Activated CD4-positive, alpha-beta T cell treated with anti-CD3 and anti-CD28 coated beads, Interleukin-2, amount 10 ng/mL, durations not matched to agents 24 days and 14 days (primary cell): ENCODE measurements at regions not wholly inside any gene's neighbourhood (a gene's known extent, or its start where the extent isn't known, plus 50 kb on each side); places are given as distances from the start of the nearest gene placed in this dataset.

Experiments used
- DNase-seq: peaks from one replicate; pipeline ENCODE4 v3.0.0; 2022
- H3K27ac Mint-ChIP-seq: one replicate; pipeline ENCODE4 v1.8.0; 2022; ENCODE audit warnings: mild to moderate bottlenecking, mixed read lengths
- H3K27me3 Mint-ChIP-seq: one replicate; pipeline ENCODE4 v1.8.0; 2022; ENCODE audit warnings: mixed read lengths
- H3K36me3 Mint-ChIP-seq: one replicate; pipeline ENCODE4 v1.8.0; 2022; ENCODE audit warnings: low read depth, mild to moderate bottlenecking, mixed read lengths
- H3K4me1 Mint-ChIP-seq: one replicate; pipeline ENCODE4 v1.8.0; 2021; ENCODE audit warnings: mixed read lengths
- H3K4me3 Mint-ChIP-seq: one replicate; pipeline ENCODE4 v1.8.0; 2022; ENCODE audit warnings: mild to moderate bottlenecking, moderate library complexity, mixed read lengths
- H3K9me3 Mint-ChIP-seq: one replicate; pipeline ENCODE4 v1.8.0; 2021; ENCODE audit warnings: mixed read lengths
- intact Hi-C: fragments of 100-400 bp; cut with micrococcal nuclease; formaldehyde crosslinking; loops from one replicate; pipeline ENCODE4 v1.15.1; 2023

- H3K36me3 Mint-ChIP-seq = peaks cover 14% of the 10 kb centered on the region
- DNase-seq = peak; percentile 80
- H3K27ac Mint-ChIP-seq = peak overlapping the region; percentile 92
- peaks cover 43% of the 10 kb centered on the region for H3K4me1 Mint-ChIP-seq
- intact Hi-C loops = loop anchor here (1.0 to 5.0 kb wide), 2 partner anchors 9 to 270 kb away; no protein-coding TSS in a partner anchor
- peak overlapping the region; percentile 69 for H3K4me3 Mint-ChIP-seq
- H3K9me3 Mint-ChIP-seq = peaks cover 25% of the 10 kb centered on the region
- no peaks in the 10 kb centered on the region for H3K27me3 Mint-ChIP-seq
Observed at GRCh38 chr21:34192646-34193285, 119.4 kb downstream of the MRPS6 start.

GRCh38 chr21:34195335-34195734, 122.0 kb downstream of the MRPS6 start:
- peaks cover 7% of the 10 kb centered on the region for H3K36me3 Mint-ChIP-seq
- H3K27me3 Mint-ChIP-seq = no peaks in the 10 kb centered on the region
- H3K4me1 Mint-ChIP-seq = peaks cover 57% of the 10 kb centered on the region
- intact Hi-C loops = no loop called here
- DNase-seq = peak; percentile 30
- H3K4me3 Mint-ChIP-seq = no peak overlapping the region
- peaks cover 9% of the 10 kb centered on the region for H3K9me3 Mint-ChIP-seq
- H3K27ac Mint-ChIP-seq = no peak overlapping the region

DNA sequence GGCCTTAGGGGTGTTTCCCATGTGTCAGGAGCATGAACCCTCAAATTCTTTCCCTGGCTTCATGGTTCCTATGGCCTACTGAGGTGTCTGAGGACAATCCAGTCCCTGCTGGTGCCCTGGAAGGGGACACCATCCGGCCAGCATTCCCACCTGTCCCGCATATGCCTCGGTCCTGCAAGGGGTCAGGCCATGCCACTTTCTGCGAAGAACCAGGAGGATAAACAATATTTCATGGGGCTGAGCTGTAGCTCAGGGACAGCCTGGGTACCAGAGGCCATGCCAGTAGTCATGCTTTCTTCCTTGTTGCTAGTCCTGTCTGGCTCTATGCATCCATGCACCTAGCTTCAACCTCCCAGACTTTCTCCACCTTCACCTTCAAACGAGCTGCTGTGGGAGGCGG, 123.6 kb downstream of the MRPS6 start:
- Mint-ChIP-seq H3K4me3 (no peak overlapping the region), H3K27me3 (no peaks in the 10 kb centered on the region), H3K4me1 (peaks cover 56% of the 10 kb centered on the region), H3K27ac (peak overlapping the region; percentile 58), H3K9me3 (peaks cover 5% of the 10 kb centered on the region), H3K36me3 (peaks cover 4% of the 10 kb centered on the region)
- intact Hi-C loops = no loop called here
- DNase-seq = peak; percentile 51

GRCh38 chr21:34197561-34197960, 124.2 kb downstream of the MRPS6 start:
- intact Hi-C loops = no loop called here
- H3K4me1 Mint-ChIP-seq = peaks cover 60% of the 10 kb centered on the region
- no peak overlapping the region for H3K4me3 Mint-ChIP-seq

DNA sequence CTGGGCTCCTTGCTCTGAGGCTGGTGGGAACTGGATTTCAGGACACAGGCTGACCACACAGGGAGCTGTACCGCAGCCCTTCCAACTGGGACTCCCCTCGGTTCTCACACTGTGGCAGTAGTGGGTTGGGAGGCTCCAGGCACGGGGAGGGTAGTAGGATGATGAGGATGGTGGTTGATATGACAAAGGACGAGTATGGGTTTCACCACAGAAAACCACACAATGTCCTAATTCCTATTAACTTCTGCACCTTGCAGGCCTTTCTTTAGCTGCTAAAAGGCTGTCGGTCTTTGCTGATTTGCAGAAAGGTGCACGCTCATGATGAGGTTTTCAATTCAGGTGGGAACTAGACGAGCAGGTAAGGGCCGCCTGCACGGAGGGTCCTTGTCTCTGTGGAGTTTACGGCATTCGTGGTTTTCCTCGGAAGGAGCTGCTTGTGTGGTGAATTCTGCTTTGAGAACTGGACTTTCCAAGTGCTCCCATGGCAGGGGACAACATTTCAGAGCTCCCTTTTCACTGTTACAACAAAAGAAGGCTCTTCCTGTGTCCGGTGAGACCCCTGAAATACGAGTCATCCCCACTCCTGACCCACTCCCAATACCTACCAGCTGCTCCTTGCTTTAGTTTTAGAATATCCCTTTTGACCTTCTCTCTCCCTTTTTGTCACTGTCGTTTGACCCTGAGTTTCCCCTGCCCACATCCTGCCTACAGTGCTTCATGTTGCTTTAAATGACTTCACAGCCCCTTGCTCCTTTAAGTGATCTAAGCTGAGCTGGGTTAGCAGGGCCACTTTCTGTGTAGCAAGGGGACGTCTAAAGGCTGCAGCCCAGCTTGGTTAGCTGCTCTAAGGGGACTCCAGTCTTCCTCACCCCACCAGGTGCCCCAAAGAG, 125.1 kb downstream of the MRPS6 start:
- peak overlapping the region; percentile 61 for H3K4me3 Mint-ChIP-seq
- H3K36me3 Mint-ChIP-seq = peaks cover 4% of the 10 kb centered on the region
- H3K27me3 Mint-ChIP-seq = no peaks in the 10 kb centered on the region
- DNase-seq = peak; percentile 86
- peak overlapping the region; percentile 88 for H3K27ac Mint-ChIP-seq
- H3K4me1 Mint-ChIP-seq = peaks cover 59% of the 10 kb centered on the region
- peaks cover 4% of the 10 kb centered on the region for H3K9me3 Mint-ChIP-seq
- intact Hi-C loops = loop anchor here (1.0 to 2.0 kb wide), 3 partner anchors 69 to 250 kb away; no protein-coding TSS in a partner anchor

More at GRCh38 chr21:34197561-34197960, 124.2 kb downstream of the MRPS6 start:
- Mint-ChIP-seq H3K36me3 (peaks cover 4% of the 10 kb centered on the region), H3K27ac (peak overlapping the region; percentile 88), H3K27me3 (no peaks in the 10 kb centered on the region), H3K9me3 (peaks cover 5% of the 10 kb centered on the region)
- peak; percentile 56 for DNase-seq

DNA sequence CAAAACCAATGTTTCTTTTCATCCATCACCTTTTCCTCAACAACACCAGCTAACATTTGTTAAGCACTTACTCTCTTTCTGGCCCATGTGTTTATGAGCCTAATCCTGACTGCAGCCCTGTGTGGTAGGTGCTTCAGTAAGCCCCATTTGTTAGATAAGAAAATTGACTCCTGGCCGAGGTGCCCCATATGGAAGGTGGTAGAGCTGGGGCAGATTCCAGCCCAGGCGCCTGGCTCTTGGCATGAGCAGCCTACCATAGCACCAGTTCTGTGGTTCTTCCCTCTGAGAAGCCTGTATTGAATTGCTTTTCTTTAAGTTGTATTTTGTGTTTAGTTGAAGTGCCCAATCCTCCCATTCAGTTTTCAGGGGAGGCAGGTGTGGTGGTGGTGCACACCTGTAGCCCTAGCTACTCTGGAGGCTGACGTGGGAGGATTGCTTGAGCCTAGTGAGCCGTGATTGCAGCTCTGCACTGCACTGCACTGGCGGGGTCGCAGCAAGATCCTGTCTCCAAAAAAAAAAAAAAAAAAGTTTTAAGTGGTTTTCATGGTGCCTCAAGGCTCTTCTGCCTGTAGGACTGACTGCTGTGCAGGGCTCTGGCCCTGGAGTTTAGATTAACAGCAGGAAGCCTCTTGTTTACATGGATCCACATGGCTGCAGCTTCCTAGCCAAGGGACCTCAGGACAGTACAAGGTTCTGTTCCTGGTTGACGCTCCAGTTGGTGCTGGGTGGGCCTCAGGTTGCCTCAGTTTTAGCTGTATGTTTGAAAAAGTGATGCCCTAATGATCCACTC, 125.9 kb downstream of the MRPS6 start:
- Mint-ChIP-seq H3K27ac (peak overlapping the region; percentile 88), H3K27me3 (no peaks in the 10 kb centered on the region), H3K36me3 (peaks cover 1% of the 10 kb centered on the region), H3K9me3 (no peaks in the 10 kb centered on the region), H3K4me1 (peaks cover 57% of the 10 kb centered on the region), H3K4me3 (peak overlapping the region; percentile 61)
- DNase-seq = peak; percentile 60
- intact Hi-C loops = loop anchor here (2.0 kb wide), 2 partner anchors 123 to 251 kb away; no protein-coding TSS in a partner anchor

GRCh38 chr21:34200288-34200905, 127.0 kb downstream of the MRPS6 start:
- H3K36me3 Mint-ChIP-seq = peaks cover 1% of the 10 kb centered on the region
- peak overlapping the region; percentile 68 for H3K27ac Mint-ChIP-seq
- DNase-seq = peak; percentile 48
- H3K4me1 Mint-ChIP-seq = peaks cover 57% of the 10 kb centered on the region
- peak overlapping the region; percentile 85 for H3K4me3 Mint-ChIP-seq
- H3K9me3 Mint-ChIP-seq = no peaks in the 10 kb centered on the region
- intact Hi-C loops = loop anchor here (5.0 kb wide), 1 partner anchor 283 kb away; the partner anchor contains the start of gene ATP5PO
- no peaks in the 10 kb centered on the region for H3K27me3 Mint-ChIP-seq

DNA sequence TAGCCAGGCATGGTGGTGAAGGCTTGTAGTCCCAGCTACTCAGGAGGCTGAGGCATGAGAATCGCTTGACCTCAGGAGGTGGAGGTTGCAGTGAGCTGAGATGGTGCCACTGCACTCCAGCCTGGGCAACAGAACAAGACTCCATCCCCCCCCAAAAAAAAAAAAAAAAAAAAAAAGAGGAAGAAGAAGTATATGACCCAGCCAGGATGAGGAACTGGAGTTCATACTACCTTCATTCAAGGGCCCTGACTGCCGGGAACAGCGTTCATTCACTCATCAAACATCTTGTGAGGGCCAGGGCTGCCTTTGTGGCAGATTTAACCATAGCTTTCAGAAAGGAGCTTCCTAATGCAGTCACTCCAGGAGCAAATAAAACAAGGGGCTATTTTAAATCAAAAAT, 127.6 kb downstream of the MRPS6 start:
- Mint-ChIP-seq H3K27ac (peak overlapping the region; percentile 87), H3K4me1 (peaks cover 61% of the 10 kb centered on the region), H3K27me3 (no peaks in the 10 kb centered on the region), H3K36me3 (peaks cover 1% of the 10 kb centered on the region), H3K9me3 (no peaks in the 10 kb centered on the region), H3K4me3 (peak overlapping the region; percentile 85)
- DNase-seq = no peak
- intact Hi-C loops = loop anchor here (1.0 to 5.0 kb wide), 2 partner anchors 9 to 284 kb away; partner anchors contain the start of gene ATP5PO

DNA sequence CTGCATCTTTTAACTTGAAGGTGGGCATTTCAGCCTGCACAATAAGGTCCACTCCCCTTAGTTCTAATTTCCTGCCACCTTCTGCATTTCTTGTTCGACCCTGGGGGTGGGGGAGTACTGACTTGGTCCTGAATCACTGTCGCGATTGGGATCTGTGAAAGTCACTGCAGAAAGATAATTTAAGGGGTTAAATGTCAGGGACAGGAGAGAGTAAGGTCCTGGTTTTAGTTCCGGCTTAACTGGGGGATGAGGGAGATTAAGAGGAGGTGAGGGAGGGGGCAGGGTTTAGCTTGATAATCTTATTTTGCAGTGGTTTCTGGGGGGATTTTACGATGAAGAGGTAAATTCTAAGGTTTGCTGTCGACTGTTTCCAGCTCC, 128.1 kb downstream of the MRPS6 start:
- Mint-ChIP-seq H3K4me1 (peaks cover 65% of the 10 kb centered on the region), H3K36me3 (peaks cover 1% of the 10 kb centered on the region), H3K27me3 (no peaks in the 10 kb centered on the region), H3K4me3 (peak overlapping the region; percentile 85), H3K27ac (peak overlapping the region; percentile 87), H3K9me3 (no peaks in the 10 kb centered on the region)
- intact Hi-C loops = loop anchor here (1.0 to 5.0 kb wide), 2 partner anchors 9 to 284 kb away; partner anchors contain the start of gene ATP5PO
- DNase-seq = no peak

- intact Hi-C loops = loop anchor here (5.0 kb wide), 1 partner anchor 285 kb away; the partner anchor contains the start of gene ATP5PO
- H3K27me3 Mint-ChIP-seq = no peaks in the 10 kb centered on the region
- peak overlapping the region; percentile 85 for H3K4me3 Mint-ChIP-seq
- DNase-seq = no peak
- H3K36me3 Mint-ChIP-seq = peaks cover 1% of the 10 kb centered on the region
- H3K4me1 Mint-ChIP-seq = peaks cover 62% of the 10 kb centered on the region
- H3K27ac Mint-ChIP-seq = peak overlapping the region; percentile 87
- no peaks in the 10 kb centered on the region for H3K9me3 Mint-ChIP-seq
Observed at GRCh38 chr21:34202553-34203372, 129.4 kb downstream of the MRPS6 start.

- peaks cover 2% of the 10 kb centered on the region for H3K9me3 Mint-ChIP-seq
- H3K27me3 Mint-ChIP-seq = no peaks in the 10 kb centered on the region
- H3K4me3 Mint-ChIP-seq = no peak overlapping the region
- H3K27ac Mint-ChIP-seq = peak overlapping the region; percentile 29
- peaks cover 2% of the 10 kb centered on the region for H3K36me3 Mint-ChIP-seq
- intact Hi-C loops = loop anchor here (5.0 kb wide), 1 partner anchor 287 kb away; the partner anchor contains the start of gene ATP5PO
- DNase-seq = no peak
- peaks cover 52% of the 10 kb centered on the region for H3K4me1 Mint-ChIP-seq
Observed at GRCh38 chr21:34203851-34204420, 130.6 kb downstream of the MRPS6 start.
